ENCODE measurements at regions not wholly inside any gene's neighbourhood (a gene's known extent, or its start where the extent isn't known, plus 50 kb on each side); places are given as distances from the start of the nearest gene placed in this dataset.

- DNase-seq (ENCODE audit: low read depth in 2 of 3, low spot score in 2 of 3): no peak
Observed at GRCh38 chr5:128591598-128592455, 53.8 kb upstream of the FBN2 start.

DNA sequence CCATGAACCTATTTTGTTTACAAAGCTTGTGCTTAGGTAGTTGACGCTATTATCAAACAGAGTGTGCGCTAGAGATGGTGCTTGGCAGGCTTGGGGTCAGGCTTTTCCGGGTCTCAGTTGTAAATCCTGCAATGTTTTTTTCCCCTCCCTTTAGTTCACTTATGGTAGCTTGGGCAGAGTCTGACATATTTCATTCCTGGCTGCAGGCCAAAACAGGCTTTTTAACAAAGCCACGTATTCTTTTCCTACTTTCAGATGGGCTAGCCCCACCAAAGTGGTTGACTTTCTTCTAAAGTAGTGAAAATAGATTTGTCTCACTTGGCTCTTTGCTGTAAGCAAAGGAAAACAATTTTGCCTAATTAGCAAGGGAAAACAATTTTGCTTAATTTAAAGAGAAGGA, 58.0 kb upstream of the FBN2 start:
- DNase-seq (ENCODE audit: low read depth in 2 of 3, low spot score in 2 of 3): no peak

DNA sequence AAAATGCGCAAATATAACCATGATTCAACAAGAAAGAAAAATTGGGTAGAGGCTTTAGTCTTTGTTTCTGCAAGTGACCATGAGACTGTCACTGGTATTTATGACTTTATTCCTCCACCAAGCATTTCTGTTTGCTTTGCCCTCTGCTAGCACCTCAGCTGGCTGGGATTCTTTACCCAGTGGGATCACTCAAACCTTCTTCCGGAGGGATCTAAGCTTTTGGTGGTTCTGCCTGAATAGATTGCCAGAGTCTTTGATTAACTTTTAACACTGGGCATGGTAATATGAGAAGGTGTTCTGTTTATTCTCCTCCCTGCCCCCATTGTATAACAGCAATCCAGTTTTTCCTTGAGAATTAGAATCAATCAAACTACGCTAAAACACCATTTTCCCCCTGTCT, 59.1 kb upstream of the FBN2 start:
- no peak for DNase-seq (ENCODE audit: low read depth in 2 of 3, low spot score in 2 of 3)

- no peak for DNase-seq (ENCODE audit: low read depth in 2 of 3, low spot score in 2 of 3)
Observed at GRCh38 chr5:128613128-128613527, 75.1 kb upstream of the FBN2 start.

DNA sequence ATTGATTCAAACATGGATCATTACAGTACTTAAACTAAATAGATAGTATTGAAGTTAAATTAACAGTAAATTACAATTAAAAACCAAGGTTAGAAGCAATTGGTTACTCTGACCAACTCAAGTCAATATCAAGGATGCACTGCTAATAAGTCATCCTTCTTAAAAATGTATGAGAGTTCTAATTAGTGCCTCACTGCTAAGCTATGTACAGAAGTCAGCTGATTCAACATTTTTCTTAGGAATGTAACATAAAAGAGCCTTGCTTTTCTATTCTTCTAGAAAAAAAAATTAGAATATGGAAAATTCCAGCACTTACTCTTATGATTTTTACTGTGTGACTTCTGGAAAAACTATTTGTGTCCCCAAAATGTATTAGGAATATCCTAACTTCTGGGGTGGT, 75.7 kb upstream of the FBN2 start:
- DNase-seq (ENCODE audit: low read depth in 2 of 3, low spot score in 2 of 3): no peak

- DNase-seq (ENCODE audit: low read depth in 2 of 3, low spot score in 2 of 3): no peak
Observed at GRCh38 chr5:128615578-128615977, 77.5 kb upstream of the FBN2 start.

GRCh38 chr5:128626536-128627090, 88.6 kb upstream of the FBN2 start:
- DNase-seq (ENCODE audit: low read depth in 2 of 3, low spot score in 2 of 3): no peak

DNA sequence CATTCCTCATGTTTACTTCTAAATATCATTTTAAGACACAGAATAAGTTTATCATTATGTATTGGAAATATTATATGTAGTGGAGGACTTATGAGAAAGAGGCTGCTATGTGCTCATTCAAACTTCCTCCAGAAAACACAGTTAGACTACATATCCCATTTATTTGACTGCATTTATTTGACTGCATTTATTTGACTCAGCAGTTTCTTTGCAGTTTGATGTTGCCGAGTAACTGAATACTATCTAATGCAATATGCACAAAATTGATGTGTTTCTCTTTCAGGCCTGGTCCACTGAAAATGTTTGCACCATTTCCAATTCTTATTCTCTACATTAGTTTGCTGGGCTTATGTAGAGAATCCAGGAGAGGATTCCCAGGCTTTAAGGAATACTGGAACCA, 89.9 kb upstream of the FBN2 start:
- DNase-seq (ENCODE audit: low read depth in 2 of 3, low spot score in 2 of 3): no peak

DNA sequence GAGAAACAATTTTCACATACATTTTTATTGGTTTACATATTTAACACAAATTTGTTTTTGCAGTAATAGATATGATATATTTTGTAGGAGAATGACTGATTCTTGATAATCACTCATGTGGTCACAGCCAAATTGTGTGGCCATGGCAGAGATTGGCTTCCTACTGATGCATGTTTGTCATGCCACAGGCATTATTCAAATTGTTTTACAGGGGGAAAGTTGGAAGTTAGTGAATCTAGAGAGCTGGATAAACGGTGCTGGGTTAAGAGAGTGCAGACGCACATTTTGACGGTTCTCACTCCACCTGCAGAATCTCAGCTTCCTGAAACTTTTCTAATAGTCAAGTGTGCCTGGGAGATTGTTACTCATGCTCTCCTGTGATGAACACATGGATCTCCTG, 91.1 kb upstream of the FBN2 start:
- DNase-seq (ENCODE audit: low read depth in 2 of 3, low spot score in 2 of 3): no peak

DNA sequence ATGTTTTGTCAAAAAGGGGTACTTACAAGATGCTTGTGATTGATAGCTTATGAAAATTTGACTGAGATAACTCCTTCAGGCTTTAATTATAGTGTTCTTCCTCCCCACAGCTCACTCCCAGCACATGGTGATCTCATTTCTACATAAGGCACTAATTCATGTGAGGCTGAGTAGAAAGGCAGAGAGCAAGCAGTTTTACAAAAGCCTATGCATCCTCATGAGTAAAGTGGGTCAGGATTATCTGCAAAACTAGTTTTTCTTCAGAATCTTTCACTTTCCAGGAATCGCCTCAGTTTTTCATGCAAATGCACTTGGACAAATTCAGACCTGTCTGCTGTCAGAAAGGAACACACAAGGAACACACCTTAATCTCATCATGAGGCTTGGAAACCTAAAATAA, 92.1 kb upstream of the FBN2 start:
- DNase-seq (ENCODE audit: low read depth in 2 of 3, low spot score in 2 of 3): no peak

DNA sequence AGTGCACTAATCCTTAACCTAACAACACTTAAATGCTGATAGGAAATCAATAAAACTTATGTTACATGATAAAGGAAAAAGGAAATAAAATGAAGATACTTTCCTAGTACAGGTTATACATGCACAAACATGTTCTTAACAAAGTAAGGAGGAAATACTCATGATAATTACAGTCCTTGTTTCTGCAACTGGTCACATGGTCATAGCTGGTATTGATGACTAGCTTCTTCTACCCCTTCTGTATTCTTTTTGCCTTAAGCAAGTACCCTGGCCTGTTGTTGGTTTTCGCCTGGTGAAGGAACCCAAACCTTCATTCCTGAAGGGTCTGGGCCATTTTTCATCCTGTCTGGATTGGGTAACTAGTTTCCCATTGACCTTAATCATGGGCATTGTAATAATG, 93.7 kb upstream of the FBN2 start:
- no peak for DNase-seq (ENCODE audit: low read depth in 2 of 3, low spot score in 2 of 3)

GRCh38 chr5:128632264-128632663, 94.2 kb upstream of the FBN2 start:
- no peak for DNase-seq (ENCODE audit: low read depth in 2 of 3, low spot score in 2 of 3)

- no peak for DNase-seq (ENCODE audit: low read depth in 2 of 3, low spot score in 2 of 3)
Observed at GRCh38 chr5:128633901-128634300, 95.9 kb upstream of the FBN2 start.

DNA sequence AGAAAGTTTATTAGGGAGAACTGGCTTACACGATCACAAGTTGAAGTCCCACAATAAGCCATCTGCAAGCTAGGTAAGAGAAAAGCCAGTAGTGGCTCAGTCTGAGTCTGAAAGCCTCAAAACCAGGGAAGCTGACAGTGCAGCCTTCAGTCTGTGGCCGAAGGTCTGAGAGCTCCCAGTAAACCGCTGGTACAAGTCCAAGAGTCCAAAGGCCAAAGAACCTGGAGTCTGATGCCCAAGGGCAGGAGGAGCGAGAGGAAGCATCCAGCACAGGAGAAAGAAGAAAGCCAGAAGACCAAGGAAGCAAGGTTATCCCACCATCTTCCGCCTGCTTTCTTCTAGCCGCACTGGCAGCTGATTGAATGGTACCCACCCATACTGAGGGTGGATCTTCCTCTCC, 97.3 kb upstream of the FBN2 start:
- DNase-seq (ENCODE audit: low read depth in 2 of 3, low spot score in 2 of 3): no peak

DNA sequence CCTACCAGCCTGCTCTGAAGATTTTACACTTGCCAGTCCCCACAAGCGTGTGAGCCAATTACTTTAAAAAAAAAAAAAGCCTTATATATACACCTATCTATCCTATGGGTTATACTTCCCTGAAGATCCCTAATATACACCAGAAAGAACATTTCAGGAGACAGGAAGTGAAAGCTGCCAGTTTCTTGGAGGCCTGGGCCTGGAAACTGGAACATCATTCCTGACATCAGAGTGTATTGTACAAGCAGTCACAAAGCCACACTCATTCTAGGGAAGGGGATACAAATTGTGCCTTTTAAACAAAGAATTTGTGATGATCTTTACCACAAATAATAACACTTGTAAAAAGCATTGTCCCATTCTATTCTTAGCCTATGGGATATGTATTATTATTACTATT, 98.3 kb upstream of the FBN2 start:
- DNase-seq (ENCODE audit: low read depth in 2 of 3, low spot score in 2 of 3): no peak

DNA sequence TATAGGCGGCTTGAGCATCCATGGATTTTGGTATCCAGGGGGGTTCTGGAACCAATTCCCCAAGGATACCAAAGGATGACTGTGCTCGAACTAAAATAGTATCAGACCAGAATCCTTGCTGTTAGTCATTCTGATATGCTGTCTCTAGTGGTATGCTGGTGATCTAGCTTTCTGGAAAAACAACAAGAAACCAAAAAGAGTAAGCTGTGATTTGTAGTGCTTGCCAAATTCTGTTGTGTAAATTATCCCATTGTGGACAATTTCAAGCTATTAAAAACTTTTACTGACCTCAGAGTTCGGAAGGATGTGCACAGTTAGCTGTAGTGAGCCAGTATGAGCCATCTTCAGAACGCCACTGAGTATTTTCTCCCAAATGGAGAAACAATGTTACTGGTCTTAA, 99.0 kb upstream of the FBN2 start:
- DNase-seq (ENCODE audit: low read depth in 2 of 3, low spot score in 2 of 3): no peak

DNA sequence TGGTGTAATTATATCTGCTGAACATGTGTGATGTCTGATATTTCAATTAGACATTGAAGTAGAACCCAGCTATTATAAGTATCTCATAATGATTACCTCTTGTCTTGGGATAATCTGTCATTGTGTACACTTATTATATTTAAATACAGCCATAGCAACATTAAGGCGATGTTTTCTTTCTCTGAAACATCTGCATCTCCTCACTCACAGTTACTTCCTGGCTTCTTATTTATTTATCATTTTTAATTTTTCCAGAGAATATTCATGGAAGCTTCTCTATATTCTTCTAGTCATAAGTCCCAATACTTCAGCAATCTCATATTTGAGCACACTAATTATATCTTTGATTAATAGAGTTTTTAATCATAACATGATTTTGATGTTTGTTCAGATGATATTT, 103.8 kb upstream of the FBN2 start:
- no peak for DNase-seq (ENCODE audit: low read depth in 2 of 3, low spot score in 2 of 3)

GRCh38 chr5:128644863-128645262, 106.8 kb upstream of the FBN2 start:
- no peak for DNase-seq (ENCODE audit: low read depth in 2 of 3, low spot score in 2 of 3)

- no peak for DNase-seq (ENCODE audit: low read depth in 2 of 3, low spot score in 2 of 3)
Observed at GRCh38 chr5:128645581-128645980, 107.5 kb upstream of the FBN2 start.

GRCh38 chr5:128646176-128646575, 108.1 kb upstream of the FBN2 start:
- no peak for DNase-seq (ENCODE audit: low read depth in 2 of 3, low spot score in 2 of 3)

DNA sequence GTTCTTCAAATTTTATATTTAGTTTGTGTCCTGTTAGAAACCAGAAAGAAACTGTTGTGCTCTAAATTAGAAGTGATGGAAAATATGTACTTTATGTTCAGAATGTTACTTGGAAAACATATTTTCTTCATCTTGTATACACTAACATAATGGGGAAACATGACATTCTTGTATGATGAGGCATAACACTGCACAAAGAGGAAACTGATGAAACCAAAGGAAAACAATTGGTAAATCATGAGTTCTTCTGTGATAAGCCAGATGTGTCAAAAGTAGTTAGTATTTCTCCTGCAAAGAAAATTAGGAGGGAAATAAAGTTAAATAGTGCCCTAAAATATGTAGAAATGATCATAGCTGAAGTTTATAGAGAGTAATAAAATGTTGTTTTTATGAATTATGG, 111.1 kb upstream of the FBN2 start:
- no peak for DNase-seq (ENCODE audit: low read depth in 2 of 3, low spot score in 2 of 3)

- DNase-seq (ENCODE audit: low read depth in 2 of 3, low spot score in 2 of 3): no peak
Observed at GRCh38 chr5:128662997-128663396, 125.0 kb upstream of the FBN2 start.

DNA sequence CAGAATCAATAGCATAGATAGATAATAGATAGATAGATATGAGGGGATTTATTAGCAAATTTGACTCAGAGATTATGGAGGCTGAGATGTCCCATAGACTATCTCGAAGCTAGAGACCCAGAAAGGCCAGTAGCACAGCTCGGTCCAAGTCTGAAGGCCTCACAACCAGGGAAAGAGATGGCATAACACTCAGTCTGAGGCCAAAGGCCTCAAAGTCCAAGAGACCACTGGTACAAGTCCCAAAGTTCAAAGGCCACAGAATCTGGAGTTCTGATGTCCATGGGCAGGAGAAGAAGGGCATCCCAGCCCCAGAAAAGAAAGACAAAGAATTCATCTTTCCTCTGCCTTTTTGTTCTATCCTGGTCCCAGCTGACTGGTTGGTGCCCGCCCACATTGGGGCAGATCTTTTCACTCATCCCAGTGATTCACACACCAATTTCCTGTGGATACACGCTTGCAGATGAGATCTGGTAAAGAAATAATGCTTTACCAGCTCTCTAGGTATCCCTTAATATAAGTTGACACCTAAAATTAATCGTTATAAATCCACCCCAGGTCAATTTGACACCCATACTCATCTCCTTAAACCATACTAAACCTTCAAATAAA, 127.8 kb upstream of the FBN2 start:
- DNase-seq (ENCODE audit: low read depth in 2 of 3, low spot score in 2 of 3): no peak

Data from activated CD8-positive, alpha-beta memory T cell treated with anti-CD3 and anti-CD28 coated beads for 48 hours (primary cell).